GM12891 (cell line): ENCODE measurements at regions not wholly inside any gene's neighbourhood (a gene's known extent, or its start where the extent isn't known, plus 50 kb on each side); places are given as distances from the start of the nearest gene placed in this dataset.

Source experiments
- POLR2A ChIP-seq: IDR thresholded peaks from 2 replicates; pipeline ENCODE4 v1.6.1; 2011; ENCODE audit warnings: low read depth, low read length, control low read depth
- POLR2AphosphoS5 ChIP-seq: IDR thresholded peaks from 2 replicates; pipeline ENCODE4 v1.6.1; 2011; ENCODE audit warnings: low read depth, low read length, control low read depth
- POU2F2 ChIP-seq: IDR thresholded peaks from 2 replicates; pipeline ENCODE4 v1.6.1; 2011; ENCODE audit warnings: low read depth, mild to moderate bottlenecking, control low read depth, low read length, moderate library complexity

DNA sequence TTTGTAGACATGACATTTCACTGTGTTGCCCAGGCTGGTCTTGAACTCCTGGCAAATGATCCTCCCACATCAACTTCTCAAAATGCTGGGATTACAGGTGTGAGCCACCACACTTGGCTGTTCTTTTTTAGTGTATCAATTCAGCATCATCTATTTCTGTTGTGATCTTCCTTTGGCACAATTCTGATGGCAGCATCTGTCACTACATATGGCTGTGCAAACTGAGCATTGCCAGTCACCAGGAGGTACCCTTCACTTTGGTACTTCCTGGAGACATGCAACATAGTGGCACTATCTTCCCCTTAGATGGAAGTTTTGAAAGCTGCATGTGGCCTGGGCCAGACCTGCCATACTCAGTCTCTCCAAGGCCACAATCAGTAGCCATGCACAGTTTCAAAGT, 467.1 kb upstream of the TMPO start:
- no peak for TF ChIP-seq POU2F2
- TF ChIP-seq POLR2AphosphoS5: no peak
- no peak for TF ChIP-seq POLR2A
